ENCODE measurements at regions not wholly inside any gene's neighbourhood (a gene's known extent, or its start where the extent isn't known, plus 50 kb on each side); places are given as distances from the start of the nearest gene placed in this dataset.

DNA sequence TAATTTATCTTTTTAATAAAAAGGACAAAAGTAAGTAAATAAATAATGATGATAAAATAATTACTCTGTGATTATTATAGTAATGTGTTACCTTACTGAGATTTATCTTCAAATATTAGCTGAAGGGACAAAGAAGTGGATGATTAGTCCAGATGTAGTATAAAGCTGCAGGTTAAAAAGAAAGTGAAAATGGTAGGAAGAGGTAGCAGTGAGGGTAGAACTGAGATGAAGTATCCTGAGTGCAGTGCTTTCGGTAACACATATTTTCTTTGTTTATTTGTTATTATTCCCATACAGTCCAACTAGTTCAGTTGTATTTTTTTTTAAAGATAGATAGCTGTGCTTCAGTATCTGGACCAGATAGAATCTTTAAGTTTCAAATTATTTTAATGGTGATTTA, 1203.5 kb downstream of the NCAM2 start:
- no peak for ATAC-seq (ENCODE audit: low FRiP score)

GRCh38 chr21:22209304-22209700, 1211.1 kb downstream of the NCAM2 start:
- no peak for ATAC-seq (ENCODE audit: low FRiP score)
- TF ChIP-seq CTCF (IDR thresholded peaks at IDR 0.05): no peak

More for the DNA sequence above, 1203.5 kb downstream of the NCAM2 start:
- DNase-seq (ENCODE audit: low spot score): no peak
- TF ChIP-seq CTCF (IDR thresholded peaks at IDR 0.05): no peak

DNA sequence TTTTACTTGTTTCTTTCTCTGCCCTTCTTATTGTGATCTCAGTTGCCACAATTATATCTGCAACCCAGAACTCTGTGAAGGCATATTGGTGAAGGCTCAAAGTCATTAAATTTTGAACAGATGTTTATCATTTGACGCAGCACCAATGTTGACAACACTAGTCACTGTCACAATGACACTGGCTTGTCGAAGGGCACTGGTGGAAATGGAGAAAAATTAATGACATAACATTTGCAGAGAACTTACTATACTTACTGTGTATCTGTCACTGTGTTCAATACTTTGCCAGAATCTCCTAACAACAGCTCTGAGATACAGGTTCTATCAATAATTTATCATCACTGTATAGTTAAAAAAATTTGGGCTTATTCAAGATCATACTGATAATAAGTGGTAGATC, 1213.7 kb downstream of the NCAM2 start:
- ATAC-seq (ENCODE audit: low FRiP score): no peak
- no peak for DNase-seq (ENCODE audit: low spot score)
- TF ChIP-seq CTCF (IDR thresholded peaks at IDR 0.05): no peak

More at GRCh38 chr21:22209304-22209700, 1211.1 kb downstream of the NCAM2 start:
- DNase-seq (ENCODE audit: low spot score): no peak

DNA sequence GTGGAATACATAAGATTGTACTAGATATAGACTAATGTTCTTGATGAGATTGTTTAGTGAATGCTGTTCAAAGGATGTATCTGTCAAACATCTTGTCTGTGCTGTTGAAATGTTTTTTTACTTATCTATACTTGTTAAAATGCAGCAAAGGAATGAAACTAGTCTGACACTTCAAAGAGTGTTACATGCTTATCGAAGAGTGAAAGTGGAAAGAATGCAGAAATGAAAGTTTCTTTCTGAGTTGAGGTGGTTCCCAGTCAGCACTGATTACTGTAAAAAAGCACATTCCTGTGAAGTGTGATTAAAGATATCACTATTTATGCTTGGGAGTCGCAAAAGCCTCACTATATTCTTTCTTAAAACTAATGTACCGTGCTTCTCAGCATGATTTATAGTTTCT, 1225.2 kb downstream of the NCAM2 start:
- DNase-seq (ENCODE audit: low spot score) (no peak), ATAC-seq (ENCODE audit: low FRiP score) (peak; percentile 89)
- TF ChIP-seq CTCF (IDR thresholded peaks at IDR 0.05): no peak

- TF ChIP-seq CTCF (IDR thresholded peaks at IDR 0.05): no peak
- ATAC-seq (ENCODE audit: low FRiP score) (no peak), DNase-seq (ENCODE audit: low spot score) (no peak)
These were observed 1226.1 kb downstream of the NCAM2 start for GRCh38 chr21:22224261-22224660.

GRCh38 chr21:22225299-22225698, 1227.1 kb downstream of the NCAM2 start:
- ATAC-seq (ENCODE audit: low FRiP score) (no peak), DNase-seq (ENCODE audit: low spot score) (no peak)
- no peak for TF ChIP-seq CTCF (IDR thresholded peaks at IDR 0.05)

GRCh38 chr21:22231013-22231412, 1232.8 kb downstream of the NCAM2 start:
- ATAC-seq (ENCODE audit: low FRiP score): no peak
- no peak for DNase-seq (ENCODE audit: low spot score)
- TF ChIP-seq CTCF (IDR thresholded peaks at IDR 0.05): no peak
